ENCODE measurements at regions not wholly inside any gene's neighbourhood (a gene's known extent, or its start where the extent isn't known, plus 50 kb on each side); places are given as distances from the start of the nearest gene placed in this dataset.

- H3K27ac Mint-ChIP-seq, result no peak overlapping the region
- peaks cover 0 to 7% of the 10 kb centered on the region in 2 donors for H3K27me3 Mint-ChIP-seq
Observed at GRCh38 chr19:31961191-31961590, 384.2 kb upstream of the ZNF507 start.

DNA sequence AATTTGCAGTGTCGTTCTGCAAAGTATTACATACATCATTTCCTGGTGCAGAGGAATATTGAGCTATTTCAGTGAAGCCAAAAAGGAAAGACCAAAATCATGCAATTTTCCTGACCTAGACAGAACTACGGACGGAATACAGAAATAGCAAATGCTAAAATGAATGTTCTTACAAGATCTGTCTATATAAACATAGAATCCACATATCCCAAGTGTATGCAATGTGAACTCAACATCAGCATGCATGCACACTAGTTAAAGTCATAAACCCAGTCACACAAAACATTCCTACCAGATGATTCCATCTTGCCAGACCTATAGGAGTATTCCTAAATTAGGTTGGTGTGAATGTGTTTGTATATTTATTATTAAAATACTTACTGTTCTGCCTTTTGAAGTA, 383.7 kb upstream of the ZNF507 start:
- no peaks in the 10 kb centered on the region for H3K36me3 Mint-ChIP-seq (ENCODE audit: insufficient read depth)
- H3K27ac Mint-ChIP-seq, result no peak overlapping the region
- peaks cover 0 to 7% of the 10 kb centered on the region in 2 donors for H3K27me3 Mint-ChIP-seq
- DNase-seq (no peak), ATAC-seq (replicated peaks) (no peak)
- H3K4me1 Mint-ChIP-seq (ENCODE audit: low read depth in 2 of 2), result no peaks in the 10 kb centered on the region
- no peak overlapping the region for H3K4me3 Mint-ChIP-seq
- no peaks in the 10 kb centered on the region for H3K9me3 Mint-ChIP-seq

More at GRCh38 chr19:31961191-31961590, 384.2 kb upstream of the ZNF507 start:
- H3K4me1 Mint-ChIP-seq (ENCODE audit: low read depth in 2 of 2), result no peaks in the 10 kb centered on the region
- H3K36me3 Mint-ChIP-seq (ENCODE audit: insufficient read depth), result no peaks in the 10 kb centered on the region
- no peak for DNase-seq
- H3K4me3 Mint-ChIP-seq, result no peak overlapping the region
- H3K9me3 Mint-ChIP-seq, result no peaks in the 10 kb centered on the region
- ATAC-seq (replicated peaks), result no peak

DNA sequence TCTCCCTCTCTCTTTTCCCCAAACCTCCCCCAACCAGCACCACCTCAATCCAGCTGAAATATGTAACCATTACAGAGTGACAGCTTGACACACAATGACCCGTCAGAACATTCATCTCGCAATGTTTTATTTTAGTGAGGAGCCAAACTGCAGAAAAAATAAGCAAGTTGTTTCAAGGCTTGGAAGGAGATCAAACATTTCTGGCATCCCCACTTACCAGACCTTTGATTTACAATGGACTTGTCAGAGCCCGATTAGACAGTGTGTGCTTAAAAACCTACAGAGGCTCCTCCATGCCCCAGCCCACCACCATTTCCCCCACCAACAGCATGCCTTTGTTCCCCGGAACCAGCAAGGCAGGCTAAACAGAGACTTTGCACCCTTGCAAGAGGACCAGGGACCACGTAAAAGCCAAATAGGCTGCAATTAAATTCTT, 382.8 kb upstream of the ZNF507 start:
- Mint-ChIP-seq H3K27ac (no peak overlapping the region), H3K4me1 (ENCODE audit: low read depth in 2 of 2) (no peaks in the 10 kb centered on the region), H3K9me3 (no peaks in the 10 kb centered on the region), H3K36me3 (ENCODE audit: insufficient read depth) (no peaks in the 10 kb centered on the region), H3K4me3 (no peak overlapping the region), H3K27me3 (peaks cover 0 to 7% of the 10 kb centered on the region in 2 donors)
- ATAC-seq (replicated peaks) (no peak), DNase-seq (no peak)

- H3K36me3 Mint-ChIP-seq (ENCODE audit: insufficient read depth), result no peaks in the 10 kb centered on the region
Observed at GRCh38 chr19:31963746-31964145, 381.7 kb upstream of the ZNF507 start.

DNA sequence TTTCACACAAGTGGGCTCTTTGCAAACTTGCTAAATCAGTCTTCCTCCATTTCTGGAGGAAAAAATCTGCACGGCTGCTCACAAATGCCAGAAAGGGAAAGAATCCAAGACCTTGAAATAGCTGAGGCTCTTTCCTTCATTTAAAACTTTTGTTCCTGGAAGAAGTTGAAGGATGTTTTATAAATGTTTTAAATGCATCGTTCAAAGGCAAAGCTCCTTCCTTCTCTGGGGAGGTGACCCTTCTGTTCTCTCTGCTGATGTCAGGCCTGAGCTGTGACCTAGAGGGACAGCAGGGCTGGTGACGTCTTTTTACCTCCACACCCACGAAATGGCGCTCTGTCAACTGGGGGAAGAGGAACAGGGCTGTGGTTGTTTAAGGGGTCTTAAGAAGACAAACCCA, 376.4 kb upstream of the ZNF507 start:
- H3K27ac Mint-ChIP-seq, result no peak overlapping the region
- H3K27me3 Mint-ChIP-seq, result peaks cover 0 to 17% of the 10 kb centered on the region in 2 donors
- H3K9me3 Mint-ChIP-seq, result peaks cover 0 to 2% of the 10 kb centered on the region in 2 donors
- no peaks in the 10 kb centered on the region for H3K36me3 Mint-ChIP-seq (ENCODE audit: insufficient read depth)
- no peak overlapping the region for H3K4me3 Mint-ChIP-seq
- no peaks in the 10 kb centered on the region for H3K4me1 Mint-ChIP-seq (ENCODE audit: low read depth in 2 of 2)
- ATAC-seq (replicated peaks), result no peak
- no peak for DNase-seq

More at GRCh38 chr19:31963746-31964145, 381.7 kb upstream of the ZNF507 start:
- H3K4me3 Mint-ChIP-seq, result no peak overlapping the region
- peaks cover 0 to 2% of the 10 kb centered on the region in 2 donors for H3K9me3 Mint-ChIP-seq
- ATAC-seq (replicated peaks) (no peak), DNase-seq (no peak)
- H3K4me1 Mint-ChIP-seq (ENCODE audit: low read depth in 2 of 2), result no peaks in the 10 kb centered on the region
- H3K27ac Mint-ChIP-seq, result no peak overlapping the region
- H3K27me3 Mint-ChIP-seq, result peaks cover 0 to 15% of the 10 kb centered on the region in 2 donors

DNA sequence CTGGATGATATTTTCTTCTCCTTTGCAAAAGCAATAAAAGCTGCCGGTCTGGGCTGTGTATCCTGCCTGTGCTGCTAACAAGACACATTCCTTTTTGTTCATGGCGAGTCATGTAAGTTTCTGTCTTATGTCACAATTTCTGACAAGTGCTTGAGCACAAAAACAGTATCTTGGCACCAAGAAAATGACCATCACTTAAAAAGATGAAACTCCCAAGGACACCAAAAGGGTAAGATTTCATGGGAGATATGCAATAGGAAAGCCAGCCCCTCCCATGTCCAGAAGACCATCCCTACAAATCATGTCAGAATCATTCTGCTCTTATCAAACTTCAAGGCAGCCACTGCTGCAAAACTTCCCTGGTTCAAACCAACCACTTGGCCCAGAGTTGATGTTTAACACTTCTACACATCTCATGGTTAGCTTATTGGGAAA, 375.4 kb upstream of the ZNF507 start:
- Mint-ChIP-seq H3K27me3 (peaks cover 0 to 17% of the 10 kb centered on the region in 2 donors), H3K4me3 (no peak overlapping the region), H3K4me1 (ENCODE audit: low read depth in 2 of 2) (no peaks in the 10 kb centered on the region), H3K9me3 (peaks cover 0 to 2% of the 10 kb centered on the region in 2 donors), H3K36me3 (ENCODE audit: insufficient read depth) (no peaks in the 10 kb centered on the region), H3K27ac (no peak overlapping the region)
- DNase-seq (no peak), ATAC-seq (replicated peaks) (no peak)

DNA sequence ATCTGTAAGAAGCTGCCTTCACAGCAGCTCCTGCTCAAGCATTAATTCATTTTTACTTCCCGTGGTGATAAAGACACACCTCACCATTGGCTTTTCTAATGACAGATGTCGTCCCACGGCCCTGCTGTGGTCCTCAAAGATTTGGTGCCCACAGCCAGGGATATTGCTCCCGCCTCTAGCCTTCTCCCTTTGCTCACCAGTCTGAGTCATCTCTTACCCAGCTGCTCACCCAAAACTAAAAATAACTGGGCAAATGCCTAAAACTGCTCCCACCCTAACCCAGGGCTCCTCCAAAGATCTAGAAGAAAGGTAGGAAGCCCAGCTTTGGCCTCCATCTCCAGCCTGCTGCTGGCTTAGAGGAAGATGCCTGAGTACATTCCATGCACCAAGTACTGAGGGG, 371.1 kb upstream of the ZNF507 start:
- Mint-ChIP-seq H3K9me3 (peaks cover 0 to 2% of the 10 kb centered on the region in 2 donors), H3K36me3 (ENCODE audit: insufficient read depth) (no peaks in the 10 kb centered on the region), H3K4me3 (no peak overlapping the region), H3K4me1 (ENCODE audit: low read depth in 2 of 2) (no peaks in the 10 kb centered on the region), H3K27me3 (peaks cover 6 to 9% of the 10 kb centered on the region in 2 donors), H3K27ac (no peak overlapping the region)
- no peak for DNase-seq
- ATAC-seq (replicated peaks), result no peak

DNA sequence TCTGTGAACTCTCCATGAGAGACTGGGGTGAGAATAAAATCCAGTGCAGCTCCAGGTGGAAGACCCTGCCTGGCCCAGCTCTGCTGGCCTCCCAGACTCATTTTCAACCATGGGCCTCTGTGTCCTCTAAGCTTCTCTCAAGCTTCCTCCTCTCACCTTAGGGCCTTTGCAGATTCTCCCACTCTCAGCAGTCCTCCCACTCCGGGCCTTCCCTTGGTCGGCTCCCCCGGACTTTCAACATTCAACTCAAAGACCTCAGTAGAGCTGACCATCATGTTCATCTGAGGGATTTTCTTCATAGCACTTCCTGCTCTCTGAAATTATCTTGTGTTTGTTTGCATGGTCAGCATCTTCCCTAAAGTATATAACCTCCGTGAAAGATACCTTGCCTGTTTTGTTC, 370.5 kb upstream of the ZNF507 start:
- DNase-seq (no peak), ATAC-seq (replicated peaks) (no peak)
- no peaks in the 10 kb centered on the region for H3K4me1 Mint-ChIP-seq (ENCODE audit: low read depth in 2 of 2)
- peaks cover 0 to 2% of the 10 kb centered on the region in 2 donors for H3K9me3 Mint-ChIP-seq
- H3K27me3 Mint-ChIP-seq, result peaks cover 6 to 9% of the 10 kb centered on the region in 2 donors
- no peak overlapping the region for H3K4me3 Mint-ChIP-seq
- no peaks in the 10 kb centered on the region for H3K36me3 Mint-ChIP-seq (ENCODE audit: insufficient read depth)
- H3K27ac Mint-ChIP-seq, result no peak overlapping the region

- H3K4me1 Mint-ChIP-seq (ENCODE audit: low read depth in 2 of 2), result no peaks in the 10 kb centered on the region
- H3K9me3 Mint-ChIP-seq, result peaks cover 0 to 2% of the 10 kb centered on the region in 2 donors
- H3K4me3 Mint-ChIP-seq, result no peak overlapping the region
- peaks cover 6 to 9% of the 10 kb centered on the region in 2 donors for H3K27me3 Mint-ChIP-seq
- no peaks in the 10 kb centered on the region for H3K36me3 Mint-ChIP-seq (ENCODE audit: insufficient read depth)
- DNase-seq (no peak), ATAC-seq (replicated peaks) (no peak)
- no peak overlapping the region for H3K27ac Mint-ChIP-seq
Observed at GRCh38 chr19:31975461-31975860, 369.9 kb upstream of the ZNF507 start.

DNA sequence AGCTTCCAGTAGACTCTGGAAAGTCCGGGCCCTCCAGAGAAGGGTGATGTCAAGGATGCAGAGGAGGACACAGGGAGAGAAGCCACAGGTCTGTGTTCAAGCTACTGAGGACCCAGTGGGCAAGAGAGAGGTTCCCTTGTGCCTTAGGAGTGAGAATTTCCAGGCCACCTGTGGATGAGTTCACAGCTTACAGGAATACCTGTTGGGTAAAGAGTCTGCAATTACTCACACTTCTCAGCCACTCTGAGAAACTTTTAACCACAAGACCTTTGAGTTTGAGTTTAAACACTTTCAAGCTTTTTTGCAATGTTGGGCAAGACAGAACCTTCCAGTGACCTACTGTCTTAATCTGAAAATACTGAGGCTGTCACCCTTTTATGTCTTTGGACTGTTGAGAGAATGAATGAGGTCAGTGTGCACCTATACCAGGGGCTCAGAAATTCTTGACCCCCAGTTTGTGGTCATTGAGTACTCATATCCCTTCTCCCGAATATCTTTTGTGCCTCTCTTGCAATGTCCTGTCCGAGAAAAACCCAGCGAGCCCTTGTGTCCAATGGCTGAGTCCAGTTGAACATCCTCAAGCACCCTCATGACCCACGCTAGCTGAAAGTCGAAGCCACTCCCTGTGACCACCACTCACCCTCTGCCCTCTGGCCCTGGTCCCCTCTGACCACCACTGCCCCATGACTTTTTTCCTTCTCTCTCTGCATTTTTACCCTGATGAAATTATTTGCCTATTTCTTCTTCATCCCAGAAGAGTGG, 368.5 kb upstream of the ZNF507 start:
- H3K4me1 Mint-ChIP-seq (ENCODE audit: low read depth in 2 of 2), result no peaks in the 10 kb centered on the region
- H3K27me3 Mint-ChIP-seq, result peaks cover 6 to 9% of the 10 kb centered on the region in 2 donors
- H3K4me3 Mint-ChIP-seq, result no peak overlapping the region
- no peak for ATAC-seq (replicated peaks)
- no peak overlapping the region for H3K27ac Mint-ChIP-seq
- H3K36me3 Mint-ChIP-seq (ENCODE audit: insufficient read depth), result no peaks in the 10 kb centered on the region
- DNase-seq, result no peak
- H3K9me3 Mint-ChIP-seq, result peaks cover 0 to 2% of the 10 kb centered on the region in 2 donors

DNA sequence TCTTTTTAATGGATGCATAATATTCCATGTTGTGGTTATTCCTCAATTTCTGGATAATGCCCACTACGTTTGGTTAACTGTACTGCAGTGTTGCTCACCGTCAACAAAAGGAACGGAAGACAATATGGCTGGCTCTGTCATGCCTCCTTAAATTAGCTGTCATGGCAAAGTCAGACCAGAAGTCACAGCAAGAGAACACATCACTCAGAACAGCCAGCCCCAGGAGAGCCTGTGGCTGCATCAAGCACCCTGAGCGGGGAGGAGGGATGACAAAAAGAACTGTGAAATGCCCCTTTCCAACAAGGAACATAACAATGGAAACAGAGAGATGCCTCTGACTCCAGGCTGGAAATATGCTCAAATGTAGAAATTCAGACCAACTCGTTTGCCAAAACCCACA, 366.0 kb upstream of the ZNF507 start:
- H3K4me3 Mint-ChIP-seq, result no peak overlapping the region
- ATAC-seq (replicated peaks) (no peak), DNase-seq (no peak)
- no peaks in the 10 kb centered on the region for H3K36me3 Mint-ChIP-seq (ENCODE audit: insufficient read depth)
- no peak overlapping the region for H3K27ac Mint-ChIP-seq
- no peaks in the 10 kb centered on the region for H3K4me1 Mint-ChIP-seq (ENCODE audit: low read depth in 2 of 2)
- H3K27me3 Mint-ChIP-seq, result peaks cover 0 to 6% of the 10 kb centered on the region in 2 donors
- H3K9me3 Mint-ChIP-seq, result peaks cover 0 to 2% of the 10 kb centered on the region in 2 donors

DNA sequence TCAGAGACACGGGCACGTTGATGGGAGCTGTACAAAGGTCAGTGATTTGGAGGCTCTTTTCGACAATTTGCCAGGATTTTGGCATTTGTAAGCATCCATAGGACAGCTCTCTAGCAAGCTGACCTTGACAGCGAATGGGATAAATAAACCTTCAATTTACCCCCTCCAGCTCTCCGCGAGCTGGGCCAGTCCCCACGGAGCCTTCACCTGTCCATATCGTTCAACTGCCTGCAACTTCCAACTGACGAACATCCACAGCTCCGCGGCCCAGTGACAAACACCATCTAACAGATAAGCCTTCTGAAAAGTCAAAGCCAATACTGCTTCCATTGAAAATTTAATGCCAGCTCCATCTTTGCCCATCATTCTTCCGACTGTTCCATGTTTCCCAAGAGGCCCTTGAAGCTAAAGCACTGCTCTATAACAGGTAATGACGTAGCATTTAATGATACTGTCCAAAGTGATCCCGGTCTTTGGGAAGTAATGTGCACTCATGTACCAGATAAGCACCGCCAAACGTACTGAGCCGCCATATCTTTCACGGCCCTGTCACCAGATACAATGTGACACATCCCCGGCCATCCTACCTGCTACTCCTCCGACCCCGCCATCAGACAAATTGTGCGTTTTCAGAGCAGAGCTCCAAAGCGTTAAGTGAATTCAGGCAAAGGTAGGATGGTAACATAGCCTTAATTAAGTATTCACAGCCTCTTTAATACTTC, 365.3 kb upstream of the ZNF507 start:
- no peak overlapping the region for H3K27ac Mint-ChIP-seq
- H3K4me3 Mint-ChIP-seq, result no peak overlapping the region
- H3K27me3 Mint-ChIP-seq, result peaks cover 4 to 6% of the 10 kb centered on the region in 2 donors
- H3K9me3 Mint-ChIP-seq, result peaks cover 0 to 2% of the 10 kb centered on the region in 2 donors
- no peak for DNase-seq
- ATAC-seq (replicated peaks), result no peak
- H3K36me3 Mint-ChIP-seq (ENCODE audit: insufficient read depth), result no peaks in the 10 kb centered on the region
- no peaks in the 10 kb centered on the region for H3K4me1 Mint-ChIP-seq (ENCODE audit: low read depth in 2 of 2)

GRCh38 chr19:31980796-31981195, 364.6 kb upstream of the ZNF507 start:
- H3K27ac Mint-ChIP-seq, result no peak overlapping the region
- H3K4me1 Mint-ChIP-seq (ENCODE audit: low read depth in 2 of 2), result no peaks in the 10 kb centered on the region
- no peak overlapping the region for H3K4me3 Mint-ChIP-seq
- H3K9me3 Mint-ChIP-seq, result no peaks in the 10 kb centered on the region
- DNase-seq (no peak), ATAC-seq (replicated peaks) (no peak)
- no peaks in the 10 kb centered on the region for H3K36me3 Mint-ChIP-seq (ENCODE audit: insufficient read depth)
- peaks cover 6 to 7% of the 10 kb centered on the region in 2 donors for H3K27me3 Mint-ChIP-seq

- DNase-seq (no peak), ATAC-seq (replicated peaks) (no peak)
- Mint-ChIP-seq H3K9me3 (no peaks in the 10 kb centered on the region), H3K27ac (no peak overlapping the region), H3K4me3 (no peak overlapping the region), H3K4me1 (ENCODE audit: low read depth in 2 of 2) (no peaks in the 10 kb centered on the region), H3K36me3 (ENCODE audit: insufficient read depth) (no peaks in the 10 kb centered on the region), H3K27me3 (peaks cover 6 to 7% of the 10 kb centered on the region in 2 donors)
Observed at GRCh38 chr19:31981545-31981944, 363.9 kb upstream of the ZNF507 start.

All from effector memory CD8-positive, alpha-beta T cell (primary cell).